DOHH2 (cell line): ENCODE measurements at regions not wholly inside any gene's neighbourhood (a gene's known extent, or its start where the extent isn't known, plus 50 kb on each side); places are given as distances from the start of the nearest gene placed in this dataset.
"Not testable (repeated sequence)": the region's sequence is repeated elsewhere in the genome, so short reads cannot be mapped to it uniquely, and the experiment has no call there.

Experiments
- EZH2phosphoT487 ChIP-seq: fragments of 200-600 bp; sonication (generic); IDR thresholded peaks from 2 replicates; pipeline ENCODE4 v1.6.1; 2017; ENCODE audit warnings: borderline replicate concordance, mild to moderate bottlenecking, antibody characterized with exemption, low read length, moderate library complexity, mixed read lengths
- TF ChIP-seq, protein P1 (sequence below): fragments of 200-600 bp; sonication (generic); IDR thresholded peaks from one replicate; pipeline ENCODE4 v1.5.1; 2014; ENCODE audit warnings: antibody characterized with exemption, mild to moderate bottlenecking, low read depth, low read length; ENCODE audit not compliant: poor library complexity, severe bottlenecking

- TF ChIP-seq, protein P1, sequence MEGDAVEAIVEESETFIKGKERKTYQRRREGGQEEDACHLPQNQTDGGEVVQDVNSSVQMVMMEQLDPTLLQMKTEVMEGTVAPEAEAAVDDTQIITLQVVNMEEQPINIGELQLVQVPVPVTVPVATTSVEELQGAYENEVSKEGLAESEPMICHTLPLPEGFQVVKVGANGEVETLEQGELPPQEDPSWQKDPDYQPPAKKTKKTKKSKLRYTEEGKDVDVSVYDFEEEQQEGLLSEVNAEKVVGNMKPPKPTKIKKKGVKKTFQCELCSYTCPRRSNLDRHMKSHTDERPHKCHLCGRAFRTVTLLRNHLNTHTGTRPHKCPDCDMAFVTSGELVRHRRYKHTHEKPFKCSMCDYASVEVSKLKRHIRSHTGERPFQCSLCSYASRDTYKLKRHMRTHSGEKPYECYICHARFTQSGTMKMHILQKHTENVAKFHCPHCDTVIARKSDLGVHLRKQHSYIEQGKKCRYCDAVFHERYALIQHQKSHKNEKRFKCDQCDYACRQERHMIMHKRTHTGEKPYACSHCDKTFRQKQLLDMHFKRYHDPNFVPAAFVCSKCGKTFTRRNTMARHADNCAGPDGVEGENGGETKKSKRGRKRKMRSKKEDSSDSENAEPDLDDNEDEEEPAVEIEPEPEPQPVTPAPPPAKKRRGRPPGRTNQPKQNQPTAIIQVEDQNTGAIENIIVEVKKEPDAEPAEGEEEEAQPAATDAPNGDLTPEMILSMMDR = not testable (repeated sequence)
- TF ChIP-seq EZH2phosphoT487 = not testable (repeated sequence)
These were observed 51.3 kb upstream of the RIOK2 start for GRCh38 chr5:97234380-97234779.
